ENCODE measurements at regions not wholly inside any gene's neighbourhood (a gene's known extent, or its start where the extent isn't known, plus 50 kb on each side); places are given as distances from the start of the nearest gene placed in this dataset.

- ChIA-PET CTCF (no interaction called here), POLR2A (no interaction called here)
- no peak for DNase-seq
- peaks cover 1 to 13% (median 3%) of the 10 kb centered on the region in 5 experiments for H3K9me3 ChIP-seq (ENCODE audit: control extremely low read depth in 1 of 5, control insufficient read depth in 4 of 5, insufficient read depth in 2 of 5, low read depth in 1 of 5, low read length in 4 of 5)
- H3K27me3 ChIP-seq (replicated peaks in 2 of 5; ENCODE audit: control insufficient read depth in 4 of 5, insufficient read depth in 5 of 5, low read length in 4 of 5), result no peaks in the 10 kb centered on the region
- H3K27ac ChIP-seq (ENCODE audit: insufficient read depth in 1 of 2, low read depth in 1 of 2, low read length in 2 of 2, poor library complexity in 1 of 2, severe bottlenecking in 2 of 2), result no peak overlapping the region
- H3K36me3 ChIP-seq (ENCODE audit: control insufficient read depth in 4 of 4, insufficient read depth in 4 of 4, low read length in 3 of 4), result no peaks in the 10 kb centered on the region
- H3K4me1 ChIP-seq (ENCODE audit: control extremely low read depth in 1 of 4, control insufficient read depth in 4 of 4, insufficient read depth in 4 of 4, low read length in 3 of 4), result no peaks in the 10 kb centered on the region
- H3K4me3 ChIP-seq (ENCODE audit: control insufficient read depth in 1 of 7, extremely low read depth in 1 of 7, insufficient read depth in 4 of 7, low read depth in 2 of 7, low read length in 6 of 7), result no peak overlapping the region
- WGBS (ENCODE audit: insufficient coverage), result no CpG with 5 or more reads among the region's 2 CpGs
These were observed 399.2 kb downstream of the LRIG3 start for GRCh38 chr12:58521152-58521551.

- Histone ChIP-seq H3K4me3 (ENCODE audit: control insufficient read depth in 1 of 7, extremely low read depth in 1 of 7, insufficient read depth in 4 of 7, low read depth in 2 of 7, low read length in 6 of 7) (no peak overlapping the region), H3K27me3 (replicated peaks in 2 of 5; ENCODE audit: control insufficient read depth in 4 of 5, insufficient read depth in 5 of 5, low read length in 4 of 5) (no peaks in the 10 kb centered on the region), H3K27ac (ENCODE audit: insufficient read depth in 1 of 2, low read depth in 1 of 2, low read length in 2 of 2, poor library complexity in 1 of 2, severe bottlenecking in 2 of 2) (no peak overlapping the region), H3K36me3 (ENCODE audit: control insufficient read depth in 4 of 4, insufficient read depth in 4 of 4, low read length in 3 of 4) (no peaks in the 10 kb centered on the region), H3K9me3 (ENCODE audit: control extremely low read depth in 1 of 5, control insufficient read depth in 4 of 5, insufficient read depth in 2 of 5, low read depth in 1 of 5, low read length in 4 of 5) (peaks cover 1 to 13% (median 3%) of the 10 kb centered on the region in 5 experiments), H3K4me1 (ENCODE audit: control extremely low read depth in 1 of 4, control insufficient read depth in 4 of 4, insufficient read depth in 4 of 4, low read length in 3 of 4) (no peaks in the 10 kb centered on the region)
- no CpG with 5 or more reads among the region's 1 CpG for WGBS (ENCODE audit: insufficient coverage)
- no peak for DNase-seq
- ChIA-PET POLR2A (no interaction called here), CTCF (no interaction called here)
These were observed 398.5 kb downstream of the LRIG3 start for GRCh38 chr12:58521796-58522195.

GRCh38 chr12:58523360-58523759, 396.9 kb downstream of the LRIG3 start:
- H3K27ac ChIP-seq (ENCODE audit: insufficient read depth in 1 of 2, low read depth in 1 of 2, low read length in 2 of 2, poor library complexity in 1 of 2, severe bottlenecking in 2 of 2), result no peak overlapping the region
- H3K9me3 ChIP-seq (ENCODE audit: control extremely low read depth in 1 of 5, control insufficient read depth in 4 of 5, insufficient read depth in 2 of 5, low read depth in 1 of 5, low read length in 4 of 5), result peaks cover 0 to 10% (median 0%) of the 10 kb centered on the region in 5 experiments
- no peaks in the 10 kb centered on the region for H3K27me3 ChIP-seq (replicated peaks in 2 of 5; ENCODE audit: control insufficient read depth in 4 of 5, insufficient read depth in 5 of 5, low read length in 4 of 5)
- no peaks in the 10 kb centered on the region for H3K36me3 ChIP-seq (ENCODE audit: control insufficient read depth in 4 of 4, insufficient read depth in 4 of 4, low read length in 3 of 4)
- no peak overlapping the region for H3K4me3 ChIP-seq (ENCODE audit: control insufficient read depth in 1 of 7, extremely low read depth in 1 of 7, insufficient read depth in 4 of 7, low read depth in 2 of 7, low read length in 6 of 7)
- ChIA-PET CTCF (no interaction called here), POLR2A (no interaction called here)
- no peak for DNase-seq
- no peaks in the 10 kb centered on the region for H3K4me1 ChIP-seq (ENCODE audit: control extremely low read depth in 1 of 4, control insufficient read depth in 4 of 4, insufficient read depth in 4 of 4, low read length in 3 of 4)

- POLR2A ChIA-PET, result no interaction called here
- Histone ChIP-seq H3K36me3 (ENCODE audit: control insufficient read depth in 4 of 4, insufficient read depth in 4 of 4, low read length in 3 of 4) (no peaks in the 10 kb centered on the region), H3K27ac (ENCODE audit: insufficient read depth in 1 of 2, low read depth in 1 of 2, low read length in 2 of 2, poor library complexity in 1 of 2, severe bottlenecking in 2 of 2) (no peak overlapping the region), H3K9me3 (ENCODE audit: control extremely low read depth in 1 of 5, control insufficient read depth in 4 of 5, insufficient read depth in 2 of 5, low read depth in 1 of 5, low read length in 4 of 5) (no peaks in the 10 kb centered on the region), H3K4me3 (ENCODE audit: control insufficient read depth in 1 of 7, extremely low read depth in 1 of 7, insufficient read depth in 4 of 7, low read depth in 2 of 7, low read length in 6 of 7) (no peak overlapping the region), H3K4me1 (ENCODE audit: control extremely low read depth in 1 of 4, control insufficient read depth in 4 of 4, insufficient read depth in 4 of 4, low read length in 3 of 4) (no peaks in the 10 kb centered on the region), H3K27me3 (replicated peaks in 2 of 5; ENCODE audit: control insufficient read depth in 4 of 5, insufficient read depth in 5 of 5, low read length in 4 of 5) (peaks cover 0 to 2% (median 0%) of the 10 kb centered on the region in 5 experiments)
- CTCF ChIA-PET, result no interaction called here
- no peak for DNase-seq
- WGBS (ENCODE audit: insufficient coverage), result 0% methylated on average over 1 of the region's 1 CpG
These were observed 392.0 kb downstream of the LRIG3 start for GRCh38 chr12:58528271-58528670.

- POLR2A ChIA-PET, result no interaction called here
- WGBS (ENCODE audit: insufficient coverage), result no CpG with 5 or more reads among the region's 1 CpG
- no peaks in the 10 kb centered on the region for H3K36me3 ChIP-seq (ENCODE audit: control insufficient read depth in 4 of 4, insufficient read depth in 4 of 4, low read length in 3 of 4)
- CTCF ChIA-PET, result no interaction called here
- no peaks in the 10 kb centered on the region for H3K9me3 ChIP-seq (ENCODE audit: control extremely low read depth in 1 of 5, control insufficient read depth in 4 of 5, insufficient read depth in 2 of 5, low read depth in 1 of 5, low read length in 4 of 5)
- H3K27me3 ChIP-seq (replicated peaks in 2 of 5; ENCODE audit: control insufficient read depth in 4 of 5, insufficient read depth in 5 of 5, low read length in 4 of 5), result peaks cover 0 to 2% (median 0%) of the 10 kb centered on the region in 5 experiments
- no peak overlapping the region for H3K4me3 ChIP-seq (ENCODE audit: control insufficient read depth in 1 of 7, extremely low read depth in 1 of 7, insufficient read depth in 4 of 7, low read depth in 2 of 7, low read length in 6 of 7)
- H3K4me1 ChIP-seq (ENCODE audit: control extremely low read depth in 1 of 4, control insufficient read depth in 4 of 4, insufficient read depth in 4 of 4, low read length in 3 of 4), result no peaks in the 10 kb centered on the region
- no peak for DNase-seq
- no peak overlapping the region for H3K27ac ChIP-seq (ENCODE audit: insufficient read depth in 1 of 2, low read depth in 1 of 2, low read length in 2 of 2, poor library complexity in 1 of 2, severe bottlenecking in 2 of 2)
These were observed 391.1 kb downstream of the LRIG3 start for GRCh38 chr12:58529114-58529665.

GRCh38 chr12:58529897-58530741, 390.2 kb downstream of the LRIG3 start:
- ChIA-PET POLR2A (no interaction called here), CTCF (no interaction called here)
- WGBS (ENCODE audit: insufficient coverage), result 92% methylated on average over 4 of the region's 6 CpGs
- Histone ChIP-seq H3K4me3 (ENCODE audit: control insufficient read depth in 1 of 7, extremely low read depth in 1 of 7, insufficient read depth in 4 of 7, low read depth in 2 of 7, low read length in 6 of 7) (no peak overlapping the region), H3K36me3 (ENCODE audit: control insufficient read depth in 4 of 4, insufficient read depth in 4 of 4, low read length in 3 of 4) (no peaks in the 10 kb centered on the region), H3K9me3 (ENCODE audit: control extremely low read depth in 1 of 5, control insufficient read depth in 4 of 5, insufficient read depth in 2 of 5, low read depth in 1 of 5, low read length in 4 of 5) (no peaks in the 10 kb centered on the region), H3K27ac (ENCODE audit: insufficient read depth in 1 of 2, low read depth in 1 of 2, low read length in 2 of 2, poor library complexity in 1 of 2, severe bottlenecking in 2 of 2) (no peak overlapping the region), H3K27me3 (replicated peaks in 2 of 5; ENCODE audit: control insufficient read depth in 4 of 5, insufficient read depth in 5 of 5, low read length in 4 of 5) (peaks cover 0 to 2% (median 0%) of the 10 kb centered on the region in 5 experiments), H3K4me1 (ENCODE audit: control extremely low read depth in 1 of 4, control insufficient read depth in 4 of 4, insufficient read depth in 4 of 4, low read length in 3 of 4) (no peaks in the 10 kb centered on the region)
- DNase-seq, result no peak

GRCh38 chr12:58530742-58531062, 389.6 kb downstream of the LRIG3 start:
- Histone ChIP-seq H3K4me3 (ENCODE audit: control insufficient read depth in 1 of 7, extremely low read depth in 1 of 7, insufficient read depth in 4 of 7, low read depth in 2 of 7, low read length in 6 of 7) (no peak overlapping the region), H3K4me1 (ENCODE audit: control extremely low read depth in 1 of 4, control insufficient read depth in 4 of 4, insufficient read depth in 4 of 4, low read length in 3 of 4) (no peaks in the 10 kb centered on the region), H3K9me3 (ENCODE audit: control extremely low read depth in 1 of 5, control insufficient read depth in 4 of 5, insufficient read depth in 2 of 5, low read depth in 1 of 5, low read length in 4 of 5) (no peaks in the 10 kb centered on the region), H3K27me3 (replicated peaks in 2 of 5; ENCODE audit: control insufficient read depth in 4 of 5, insufficient read depth in 5 of 5, low read length in 4 of 5) (peaks cover 0 to 2% (median 0%) of the 10 kb centered on the region in 5 experiments), H3K36me3 (ENCODE audit: control insufficient read depth in 4 of 4, insufficient read depth in 4 of 4, low read length in 3 of 4) (no peaks in the 10 kb centered on the region), H3K27ac (ENCODE audit: insufficient read depth in 1 of 2, low read depth in 1 of 2, low read length in 2 of 2, poor library complexity in 1 of 2, severe bottlenecking in 2 of 2) (no peak overlapping the region)
- CTCF ChIA-PET, result no interaction called here
- DNase-seq, result no peak
- POLR2A ChIA-PET, result no interaction called here
- WGBS (ENCODE audit: insufficient coverage), result no CpG with 5 or more reads among the region's 2 CpGs
